Transverse colon (tissue), 4 donors: ENCODE measurements at regions not wholly inside any gene's neighbourhood (a gene's known extent, or its start where the extent isn't known, plus 50 kb on each side); places are given as distances from the start of the nearest gene placed in this dataset.

Source experiments
- DNase-seq: peaks from one replicate; pipeline ENCODE4 v3.0.0-alpha.2; 2019
- H3K27ac ChIP-seq, 4 donors: fragments of 200-600 bp; sonication (generic); 2 replicates each; pipeline ENCODE4 v1.5.1; 2016 to 2018; ENCODE audit warnings: inconsistent platforms in 4 of 4
- H3K27me3 ChIP-seq: fragments of 200-600 bp; sonication (generic); 2 replicates; pipeline ENCODE4 v1.5.1; 2017; ENCODE audit warnings: inconsistent platforms
- H3K36me3 ChIP-seq, 4 donors: fragments of 200-600 bp; sonication (generic); 2 replicates each; pipeline ENCODE4 v1.5.1; 2017 to 2019; ENCODE audit warnings: inconsistent platforms in 4 of 4
- H3K4me1 ChIP-seq, 4 donors: fragments of 200-600 bp; sonication (generic); 2 replicates each; pipeline ENCODE4 v1.5.1; 2017 to 2020; ENCODE audit warnings: inconsistent platforms in 4 of 4
- H3K4me3 ChIP-seq, 4 donors: fragments of 200-600 bp; sonication (generic); 1 replicate in 1 of 4; 2 replicates in 3 of 4; pipeline versions ENCODE4 v1.5.1 to v1.6.1; 2017 to 2019; ENCODE audit warnings: inconsistent platforms in 4 of 4
- H3K9me3 ChIP-seq, 2 donors: fragments of 200-600 bp; sonication (generic); 2 replicates each; pipeline ENCODE4 v1.5.1; 2017 to 2019; ENCODE audit warnings: inconsistent platforms in 2 of 2
- EP300 ChIP-seq: sonication (generic); formaldehyde crosslinking; IDR thresholded peaks from one replicate; pipeline ENCODE4 v1.6.1; 2017; ENCODE audit warnings: antibody characterized with exemption, low read depth
- POLR2A ChIP-seq: fragments of 450-650 bp; IDR thresholded peaks from one replicate; pipeline ENCODE4 v1.6.1; 2016; ENCODE audit warnings: antibody characterized with exemption, mild to moderate bottlenecking, moderate library complexity
- POLR2AphosphoS5 ChIP-seq, 3 donors: sonication (generic); formaldehyde crosslinking; IDR thresholded peaks; one replicate each; pipeline ENCODE4 v1.6.1; 2016; ENCODE audit warnings: antibody characterized with exemption in 3 of 3
- WGBS, 2 donors: methylation state at CpG; one replicate each; pipeline ENCODE4 v1.1.5; 2018; ENCODE audit warnings: low coverage in 1 of 2; 5-methylcytosine and 5-hydroxymethylcytosine counted together
- in situ Hi-C, 4 donors: fragments of 200-750 bp; cut with MboI; loops; one replicate each; pipeline versions ENCODE4 v1.15.0 to v1.15.1; 2017; ENCODE audit warnings: low sequenced_read_pairs in 3 of 4, low pct_ligation_motif_present in 1 of 4, low pct_unique_long_range_greater_than_20kb in 1 of 4
- intact Hi-C: fragments of 100-400 bp; cut with DNase I; formaldehyde crosslinking; loops from one replicate; pipeline ENCODE4 v1.15.1; 2023; ENCODE audit warnings: low total_unique reads
- TF ChIP-seq, protein P1 (sequence below), 5 experiments: fragments of 200-600 bp in 3 of 5; fragments of 450-650 bp in 2 of 5; sonication (generic) in 3 of 5; IDR thresholded peaks; 1 replicate in 2 of 5; 2 replicates in 3 of 5; pipeline ENCODE4 v1.5.1; 2016 to 2017; ENCODE audit warnings: antibody characterized with exemption in 5 of 5, inconsistent platforms in 3 of 5, mild to moderate bottlenecking in 2 of 5, moderate library complexity in 1 of 5

DNA sequence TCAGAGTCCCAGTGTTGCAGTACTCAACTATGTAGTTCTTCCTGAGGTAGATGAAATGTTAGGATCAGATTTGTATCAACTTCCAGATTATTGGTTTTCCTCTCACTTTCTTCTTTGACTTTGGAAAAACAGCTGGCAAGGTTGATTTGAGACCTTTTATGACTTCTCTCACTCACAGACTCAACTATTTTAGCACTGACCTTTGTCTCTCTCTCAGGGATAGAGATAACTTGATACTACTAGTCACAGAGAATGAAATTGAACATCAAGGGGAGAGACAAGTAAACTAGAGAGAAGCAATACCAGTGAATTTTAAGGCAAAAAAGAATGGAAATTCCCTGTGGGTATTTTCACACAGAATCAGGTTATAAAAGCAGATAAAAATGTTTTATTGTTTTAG, 159.7 kb upstream of the B3GALT2 start:
- in situ Hi-C loops (no loop called here), intact Hi-C loops (no loop called here)
- Histone ChIP-seq H3K36me3 (no peaks in the 10 kb centered on the region), H3K27me3 (no peaks in the 10 kb centered on the region), H3K4me1 (peaks cover 0 to 21% (median 2%) of the 10 kb centered on the region in 4 donors), H3K4me3 (no peak overlapping the region), H3K9me3 (no peaks in the 10 kb centered on the region), H3K27ac (no peak overlapping the region)
- TF ChIP-seq POLR2AphosphoS5 (IDR thresholded peaks at IDR 0.05) (no peak), EP300 (no peak), POLR2A (no peak)
- TF ChIP-seq, protein P1, sequence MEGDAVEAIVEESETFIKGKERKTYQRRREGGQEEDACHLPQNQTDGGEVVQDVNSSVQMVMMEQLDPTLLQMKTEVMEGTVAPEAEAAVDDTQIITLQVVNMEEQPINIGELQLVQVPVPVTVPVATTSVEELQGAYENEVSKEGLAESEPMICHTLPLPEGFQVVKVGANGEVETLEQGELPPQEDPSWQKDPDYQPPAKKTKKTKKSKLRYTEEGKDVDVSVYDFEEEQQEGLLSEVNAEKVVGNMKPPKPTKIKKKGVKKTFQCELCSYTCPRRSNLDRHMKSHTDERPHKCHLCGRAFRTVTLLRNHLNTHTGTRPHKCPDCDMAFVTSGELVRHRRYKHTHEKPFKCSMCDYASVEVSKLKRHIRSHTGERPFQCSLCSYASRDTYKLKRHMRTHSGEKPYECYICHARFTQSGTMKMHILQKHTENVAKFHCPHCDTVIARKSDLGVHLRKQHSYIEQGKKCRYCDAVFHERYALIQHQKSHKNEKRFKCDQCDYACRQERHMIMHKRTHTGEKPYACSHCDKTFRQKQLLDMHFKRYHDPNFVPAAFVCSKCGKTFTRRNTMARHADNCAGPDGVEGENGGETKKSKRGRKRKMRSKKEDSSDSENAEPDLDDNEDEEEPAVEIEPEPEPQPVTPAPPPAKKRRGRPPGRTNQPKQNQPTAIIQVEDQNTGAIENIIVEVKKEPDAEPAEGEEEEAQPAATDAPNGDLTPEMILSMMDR (IDR thresholded peaks at IDR 0.05): no peak
- DNase-seq: no peak

GRCh38 chr1:193342811-193343210, 156.4 kb upstream of the B3GALT2 start:
- H3K27ac ChIP-seq: no peak overlapping the region
- in situ Hi-C loops: no loop called here
- TF ChIP-seq, protein P1 (IDR thresholded peaks at IDR 0.05): no peak
- TF ChIP-seq POLR2AphosphoS5 (IDR thresholded peaks at IDR 0.05) (no peak), EP300 (no peak), POLR2A (no peak)

DNA sequence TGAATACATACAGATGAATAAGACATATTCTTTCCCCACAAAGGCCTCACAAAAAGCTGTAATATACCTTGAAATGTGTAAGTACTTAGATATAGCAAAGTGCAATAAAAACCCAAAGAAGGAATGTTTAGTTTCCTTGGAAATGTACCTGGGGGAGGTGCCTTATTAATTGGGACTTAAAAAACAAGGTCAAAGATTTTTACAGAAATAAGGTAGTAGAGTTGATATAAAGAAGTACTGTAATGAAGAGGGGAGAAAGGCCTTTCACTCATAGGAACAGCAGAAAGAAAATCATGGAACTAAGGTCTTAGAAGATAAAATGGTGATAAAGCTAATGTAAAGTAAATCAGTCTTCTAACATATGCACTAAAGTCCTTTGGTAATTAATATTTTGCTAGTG, 153.9 kb upstream of the B3GALT2 start:
- in situ Hi-C loops: no loop called here
- Histone ChIP-seq H3K4me1 (peaks cover 0 to 14% (median 3%) of the 10 kb centered on the region in 4 donors), H3K27me3 (no peaks in the 10 kb centered on the region), H3K9me3 (no peaks in the 10 kb centered on the region), H3K36me3 (no peaks in the 10 kb centered on the region), H3K27ac (no peak overlapping the region), H3K4me3 (no peak overlapping the region)
- TF ChIP-seq EP300 (no peak), POLR2A (no peak), POLR2AphosphoS5 (IDR thresholded peaks at IDR 0.05) (no peak)
- TF ChIP-seq, protein P1 (IDR thresholded peaks at IDR 0.05): no peak
- intact Hi-C loops: no loop called here
- DNase-seq: no peak

More at GRCh38 chr1:193342811-193343210, 156.4 kb upstream of the B3GALT2 start:
- intact Hi-C loops: no loop called here
- no peak overlapping the region for H3K4me3 ChIP-seq
- no peak for DNase-seq
- 70 to 96% methylated on average over 1 to 13 of the region's 13 CpGs for WGBS, 2 donors
- H3K36me3 ChIP-seq: no peaks in the 10 kb centered on the region
- no peaks in the 10 kb centered on the region for H3K27me3 ChIP-seq
- H3K9me3 ChIP-seq: no peaks in the 10 kb centered on the region
- peaks cover 0 to 23% (median 3%) of the 10 kb centered on the region in 4 donors for H3K4me1 ChIP-seq

GRCh38 chr1:193339401-193339800, 153.0 kb upstream of the B3GALT2 start:
- no peak for DNase-seq

More at GRCh38 chr1:193339401-193339800, 153.0 kb upstream of the B3GALT2 start:
- Histone ChIP-seq H3K27me3 (no peaks in the 10 kb centered on the region), H3K36me3 (no peaks in the 10 kb centered on the region), H3K27ac (no peak overlapping the region), H3K9me3 (no peaks in the 10 kb centered on the region), H3K4me1 (peaks cover 0 to 14% (median 3%) of the 10 kb centered on the region in 4 donors), H3K4me3 (no peak overlapping the region)
- WGBS, 2 donors: 90 to 93% methylated on average over 3 to 4 of the region's 4 CpGs
- TF ChIP-seq EP300 (no peak), POLR2A (no peak), POLR2AphosphoS5 (IDR thresholded peaks at IDR 0.05) (no peak)
- TF ChIP-seq, protein P1 (IDR thresholded peaks at IDR 0.05): no peak
- in situ Hi-C loops (no loop called here), intact Hi-C loops (no loop called here)
